GM19238 (cell line): ENCODE measurements at regions not wholly inside any gene's neighbourhood (a gene's known extent, or its start where the extent isn't known, plus 50 kb on each side); places are given as distances from the start of the nearest gene placed in this dataset.
"Not testable (repeated sequence)": the region's sequence is repeated elsewhere in the genome, so short reads cannot be mapped to it uniquely, and the experiment has no call there.

Experiments
- DNase-seq: peaks from one replicate; pipeline ENCODE4 v3.0.0; 2011; ENCODE audit warnings: low spot score; ENCODE audit not compliant: insufficient read length

DNA sequence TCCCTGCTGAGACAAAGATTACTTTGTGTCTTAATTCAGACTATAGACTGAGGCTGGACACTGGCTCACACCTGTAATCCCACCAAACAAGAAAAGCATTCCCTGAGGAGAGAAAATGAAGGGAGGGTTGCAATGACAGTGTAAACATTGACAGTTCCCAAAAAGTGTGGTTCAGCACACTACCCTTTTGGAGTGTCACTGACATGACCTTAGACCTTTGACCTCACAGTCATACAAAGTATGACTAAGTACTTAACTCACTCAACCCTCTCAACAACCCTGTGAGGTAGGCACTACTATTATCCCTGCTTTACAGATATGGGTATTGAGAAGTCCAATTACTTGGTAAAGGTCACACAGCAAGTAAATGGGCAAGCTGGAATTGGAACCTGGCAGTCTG lies 341.7 kb downstream of the LRRC3B start:
- no peak for DNase-seq

DNA sequence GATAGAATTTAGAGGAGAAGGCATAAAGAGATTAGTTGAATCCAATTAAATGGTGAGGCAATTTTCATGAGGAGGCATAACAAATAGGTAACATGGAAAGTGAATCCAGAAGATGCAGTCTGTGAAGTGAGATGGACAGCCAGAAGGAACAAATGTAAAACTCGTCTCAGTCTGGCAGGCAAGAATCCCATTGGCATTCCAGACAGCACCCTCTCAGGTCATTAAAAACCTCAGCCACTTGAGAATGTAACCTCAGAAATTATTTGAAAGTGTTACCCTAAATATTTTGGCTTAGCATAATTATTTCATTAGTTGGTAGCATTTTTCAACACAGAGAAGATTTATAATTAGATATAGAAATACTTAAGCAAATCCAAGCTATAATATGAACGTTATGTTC lies 342.3 kb downstream of the LRRC3B start:
- DNase-seq, result no peak

DNA sequence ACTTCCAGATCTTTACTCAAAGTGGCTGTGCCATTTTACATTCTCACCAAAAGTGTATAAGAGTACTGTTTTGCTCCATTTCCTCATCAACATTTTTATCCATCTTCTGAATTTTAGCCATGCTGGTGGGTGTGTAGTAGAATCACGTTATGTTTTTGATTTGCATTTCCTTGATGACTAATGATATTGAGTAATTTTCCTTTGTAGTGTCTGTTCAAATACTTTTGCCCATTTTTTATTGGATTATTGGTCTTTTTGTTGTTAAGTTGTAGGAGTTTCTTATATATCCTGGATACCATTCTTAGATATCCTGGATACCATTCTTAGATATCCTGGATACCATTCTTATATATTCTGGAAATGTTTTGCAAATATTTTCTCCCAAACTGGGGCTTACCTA lies 344.9 kb downstream of the LRRC3B start:
- DNase-seq, result no peak

DNA sequence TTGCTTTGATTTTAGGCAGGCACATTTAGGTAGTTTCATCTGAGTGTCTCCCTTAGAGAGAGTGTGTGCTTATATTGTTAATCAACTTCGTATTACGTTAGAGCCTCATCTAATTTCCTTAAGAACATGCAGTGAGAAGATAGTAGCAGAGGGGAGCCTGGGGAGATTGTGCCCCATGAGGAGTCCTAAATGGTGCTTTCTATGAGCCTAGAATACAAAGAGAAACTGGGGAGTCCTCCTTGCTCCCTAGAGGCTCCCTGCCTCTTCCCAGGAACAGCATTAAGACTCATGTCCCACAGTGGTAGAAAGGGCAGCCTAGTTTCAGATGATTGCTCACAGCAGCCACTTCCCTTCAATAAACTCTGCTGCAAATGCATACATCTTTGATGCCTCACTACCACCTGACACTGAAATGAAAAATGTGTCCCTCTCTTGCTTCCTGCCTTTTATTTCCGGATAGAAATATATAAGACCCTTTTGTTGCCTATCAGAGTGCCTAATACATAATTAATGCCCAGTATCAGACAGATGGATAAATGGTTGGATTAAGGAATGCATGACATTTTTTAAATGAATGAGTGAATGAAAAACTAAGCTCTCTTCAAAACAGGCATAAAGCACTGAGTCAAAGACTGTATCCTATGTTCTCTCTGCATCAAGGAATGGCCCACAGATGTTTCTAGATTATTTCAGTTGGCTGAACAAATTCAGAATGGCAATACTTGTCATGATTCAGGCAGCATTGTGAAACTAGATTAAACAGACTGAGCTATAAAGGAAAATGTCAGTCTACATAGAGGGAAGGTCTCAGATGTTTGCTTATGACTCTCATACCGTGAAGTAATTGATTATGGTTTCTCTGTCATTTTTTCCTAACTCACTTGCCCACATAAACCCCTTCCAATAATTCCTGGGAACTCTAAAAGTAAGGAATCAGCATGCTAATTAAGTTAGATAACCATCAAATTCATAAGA lies 362.1 kb downstream of the LRRC3B start:
- DNase-seq, result no peak

DNA sequence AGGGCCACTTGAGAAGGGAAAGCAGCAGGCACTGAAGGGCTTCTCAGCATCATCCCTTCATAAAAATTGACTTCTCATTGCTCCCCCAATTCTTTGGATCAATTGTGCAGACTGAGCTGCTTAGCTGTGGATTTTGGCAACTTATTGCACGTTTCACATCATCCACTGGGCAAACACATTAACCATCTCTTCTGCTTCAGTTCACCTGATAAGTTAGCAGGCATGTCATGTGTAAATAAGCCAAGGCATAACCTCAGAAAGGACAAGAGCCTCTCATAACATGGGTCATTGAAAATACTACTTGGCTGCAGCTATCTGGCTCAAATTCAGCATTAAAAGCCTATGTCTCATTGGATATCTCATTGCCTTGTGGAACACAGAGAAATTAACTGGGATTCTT lies 366.5 kb downstream of the LRRC3B start:
- no peak for DNase-seq

DNA sequence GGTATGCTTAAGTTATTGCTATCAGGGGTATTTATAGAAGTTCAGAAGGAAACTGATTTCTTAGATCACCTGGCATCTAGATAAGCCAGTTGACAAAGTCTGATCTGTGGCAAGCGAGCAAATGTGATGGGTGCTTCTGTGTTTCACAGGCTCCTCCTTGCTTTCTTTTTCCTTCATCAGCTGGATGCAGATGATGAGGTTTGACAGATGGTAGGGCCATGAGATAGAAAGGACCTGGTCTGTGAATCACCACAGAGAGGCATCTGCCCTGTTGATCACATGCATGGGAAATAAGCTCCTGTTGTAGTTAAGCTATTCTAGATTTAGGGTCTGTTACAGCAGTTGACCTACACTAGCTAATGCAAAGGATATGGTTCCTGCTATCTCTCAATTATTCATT lies 372.0 kb downstream of the NEK10 start:
- DNase-seq, result no peak

DNA sequence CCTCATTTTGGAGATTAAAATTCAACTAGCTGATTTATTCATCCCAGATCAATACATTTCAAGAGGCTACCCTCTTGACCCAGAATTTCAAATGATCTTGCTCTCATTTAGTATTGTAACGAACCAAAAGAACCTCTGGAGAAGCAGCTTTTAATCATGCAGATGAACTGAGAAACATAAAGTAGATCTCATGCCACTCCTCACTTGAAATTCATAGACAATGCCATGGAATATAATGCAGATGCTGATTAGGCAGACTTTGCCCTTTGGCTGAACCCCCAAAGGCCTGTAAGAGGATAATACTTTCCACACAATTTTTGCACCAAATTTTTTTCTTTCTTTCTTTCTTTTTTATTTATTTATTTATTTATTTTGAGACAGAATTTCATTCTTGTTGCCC lies 358.3 kb downstream of the NEK10 start:
- no peak for DNase-seq

DNA sequence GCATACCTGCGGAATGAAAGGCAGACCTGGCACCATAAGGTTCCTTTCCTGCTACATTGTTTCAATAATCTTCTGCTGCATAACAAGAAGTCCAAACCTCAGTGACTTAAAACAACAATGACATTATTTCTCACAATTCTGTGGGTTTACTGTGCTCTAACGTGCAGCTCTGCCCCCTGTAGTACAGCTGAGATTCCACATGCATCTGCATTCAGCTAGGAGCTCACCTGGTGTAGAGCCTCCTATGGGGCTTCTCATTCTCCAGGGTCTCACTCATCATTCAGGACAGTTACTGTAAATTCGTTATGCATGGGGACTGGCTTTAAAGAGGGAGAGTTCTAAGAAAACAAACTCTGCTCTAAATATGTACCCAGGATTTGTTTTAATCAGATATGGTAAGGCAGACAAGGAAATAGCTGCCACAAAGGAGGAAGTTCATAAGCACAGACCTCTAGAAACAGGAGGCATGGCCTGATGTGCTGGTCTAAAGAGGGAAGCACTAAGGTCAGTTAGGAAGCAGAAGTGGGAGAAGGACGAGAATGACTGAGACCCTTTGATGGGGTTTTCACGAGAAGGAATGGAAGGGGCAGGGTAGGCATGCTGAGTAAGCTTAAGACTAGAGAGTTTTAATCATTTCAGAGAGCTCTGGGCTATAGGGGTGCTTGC lies 347.0 kb downstream of the NEK10 start:
- DNase-seq, result no peak

DNA sequence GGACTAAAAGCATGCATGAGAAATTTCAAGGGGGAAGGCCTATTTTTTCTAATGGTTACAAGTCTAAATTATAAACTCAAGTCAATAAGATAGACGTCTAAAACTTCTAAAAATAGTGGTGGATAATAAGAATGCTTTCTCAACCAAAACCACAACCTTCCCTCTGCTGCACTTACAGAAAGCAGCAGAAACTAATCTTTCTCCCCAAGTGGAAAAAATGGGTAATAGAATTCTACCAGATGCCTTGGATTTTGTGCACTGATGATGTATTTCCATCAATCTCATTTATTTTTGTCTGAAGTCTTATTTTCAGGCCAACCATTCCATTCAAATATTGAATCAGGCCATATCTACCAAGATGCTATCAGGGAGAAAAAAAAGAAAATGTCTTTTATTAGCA lies 344.7 kb downstream of the NEK10 start:
- no peak for DNase-seq

DNA sequence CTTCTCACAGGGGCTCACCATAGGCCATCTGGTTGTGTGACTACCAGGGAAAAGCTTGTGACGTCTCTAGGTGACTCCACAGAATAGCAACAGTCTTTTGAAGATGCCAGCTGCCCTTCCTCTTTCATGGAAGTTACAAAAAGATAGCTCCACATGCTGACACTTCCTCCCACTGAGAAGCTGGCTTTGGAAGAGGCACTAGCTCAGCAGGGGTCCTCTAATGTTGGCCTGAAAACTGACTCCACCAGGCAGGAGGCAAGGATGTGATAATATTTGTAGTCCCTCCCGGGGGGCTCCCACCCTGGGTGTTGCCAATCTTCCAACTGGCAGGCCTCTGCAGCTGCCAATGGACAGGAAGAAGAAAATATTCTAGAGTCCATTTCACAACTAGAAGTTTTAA lies 343.5 kb downstream of the NEK10 start:
- no peak for DNase-seq

DNA sequence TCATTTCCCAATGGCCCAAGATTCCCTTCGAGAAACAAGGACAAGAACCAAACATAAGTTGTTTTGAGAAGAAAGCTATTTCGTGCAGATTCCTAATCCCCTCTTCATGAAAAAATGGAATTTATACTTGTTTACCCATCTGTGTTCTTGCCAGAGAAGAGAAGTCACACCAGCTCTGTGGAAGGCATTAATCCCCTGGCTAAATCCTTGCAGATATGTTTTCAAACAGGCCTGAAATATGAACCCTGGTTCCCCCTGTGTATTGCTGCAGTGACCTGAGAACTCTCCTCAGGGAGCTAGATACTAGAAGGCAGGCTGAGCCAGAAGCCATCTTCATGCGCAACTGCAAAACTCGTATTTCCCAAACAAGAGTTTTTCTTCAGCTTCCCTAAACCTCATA lies 337.7 kb downstream of the NEK10 start:
- no peak for DNase-seq

DNA sequence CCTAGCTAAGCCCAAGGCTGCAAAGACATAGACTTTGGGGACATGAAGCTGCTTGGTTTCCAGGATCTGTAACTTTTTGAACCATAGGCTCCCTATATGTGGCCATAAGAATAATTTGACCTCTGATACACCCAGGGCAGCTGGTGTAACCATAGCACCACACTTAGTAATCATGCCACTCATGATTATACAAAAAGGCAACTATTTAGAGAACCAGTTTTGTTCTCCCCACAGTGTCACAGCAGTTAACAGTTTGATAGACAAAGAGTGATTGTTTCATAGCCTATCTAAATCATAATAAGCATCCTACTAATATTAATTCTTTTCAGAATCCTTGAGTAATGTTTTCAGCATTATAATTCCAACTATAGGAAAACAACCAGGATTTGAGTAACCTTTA lies 334.9 kb downstream of the NEK10 start:
- DNase-seq, result no peak

DNA sequence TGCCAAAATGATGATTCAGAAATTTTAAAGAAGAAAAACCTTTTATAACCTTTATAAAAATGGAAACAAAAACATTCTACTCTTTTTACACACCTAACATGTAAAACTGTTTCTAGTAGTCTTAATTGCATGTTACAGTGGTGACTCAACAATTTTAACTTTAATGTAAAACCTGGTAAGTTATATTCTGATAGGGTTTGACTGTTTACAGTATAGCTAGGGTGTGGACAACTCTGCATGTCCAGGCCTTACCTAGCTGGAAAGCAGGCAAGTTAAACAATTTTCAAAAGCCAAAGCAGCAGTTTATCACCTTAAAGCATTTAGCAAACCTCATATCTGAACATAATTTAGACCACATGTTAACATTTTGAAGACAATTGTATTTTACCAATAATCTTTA lies 328.5 kb downstream of the NEK10 start:
- DNase-seq, result no peak

DNA sequence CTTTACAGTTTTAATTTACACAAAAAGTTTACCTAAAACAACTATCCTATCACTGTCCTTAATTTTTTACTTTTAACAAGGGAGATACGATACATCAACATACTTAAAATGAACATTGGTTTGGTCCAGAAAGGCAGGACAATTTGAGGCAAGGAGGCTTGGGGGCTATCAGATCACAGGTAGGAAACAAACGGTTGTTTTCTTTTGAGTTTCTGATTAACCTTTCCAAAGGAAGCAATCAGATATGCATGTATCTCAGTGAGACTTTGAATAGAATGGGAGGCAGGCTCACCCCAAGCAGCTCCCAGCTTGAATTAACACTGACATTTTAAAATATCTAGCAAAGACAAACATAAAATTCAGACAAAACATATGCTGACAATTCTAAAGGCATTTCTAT lies 326.6 kb downstream of the NEK10 start:
- DNase-seq, result not testable (repeated sequence)

DNA sequence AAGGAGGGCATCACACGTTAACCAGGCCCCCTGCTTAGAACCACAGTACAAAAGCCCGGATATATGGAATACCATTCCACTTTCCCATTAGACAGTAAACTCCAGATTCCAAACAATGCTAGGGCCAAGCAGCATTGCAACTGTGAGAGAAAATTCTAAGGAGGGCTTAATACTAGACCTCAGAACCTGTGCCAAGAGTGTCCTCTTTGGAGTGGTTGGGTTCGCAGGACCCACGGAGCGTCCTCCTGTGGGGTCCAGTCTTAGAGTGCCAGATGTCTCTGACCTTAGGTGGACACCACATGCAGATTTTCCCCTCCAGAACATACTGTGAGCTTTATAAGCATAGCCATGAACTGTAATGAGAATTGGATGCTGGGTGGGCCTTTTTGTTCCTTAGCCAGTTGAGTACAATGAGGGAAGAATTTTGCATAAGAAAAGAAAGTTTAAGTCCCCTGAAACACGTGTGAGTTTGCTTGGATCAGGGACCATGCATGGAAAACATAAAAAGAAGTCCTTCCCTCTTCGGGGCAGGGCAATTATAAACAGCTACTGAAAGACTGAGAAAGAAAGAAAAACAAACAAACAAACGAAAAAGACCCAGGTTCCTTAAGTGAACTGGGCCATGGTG lies 325.7 kb downstream of the NEK10 start:
- DNase-seq, result no peak

DNA sequence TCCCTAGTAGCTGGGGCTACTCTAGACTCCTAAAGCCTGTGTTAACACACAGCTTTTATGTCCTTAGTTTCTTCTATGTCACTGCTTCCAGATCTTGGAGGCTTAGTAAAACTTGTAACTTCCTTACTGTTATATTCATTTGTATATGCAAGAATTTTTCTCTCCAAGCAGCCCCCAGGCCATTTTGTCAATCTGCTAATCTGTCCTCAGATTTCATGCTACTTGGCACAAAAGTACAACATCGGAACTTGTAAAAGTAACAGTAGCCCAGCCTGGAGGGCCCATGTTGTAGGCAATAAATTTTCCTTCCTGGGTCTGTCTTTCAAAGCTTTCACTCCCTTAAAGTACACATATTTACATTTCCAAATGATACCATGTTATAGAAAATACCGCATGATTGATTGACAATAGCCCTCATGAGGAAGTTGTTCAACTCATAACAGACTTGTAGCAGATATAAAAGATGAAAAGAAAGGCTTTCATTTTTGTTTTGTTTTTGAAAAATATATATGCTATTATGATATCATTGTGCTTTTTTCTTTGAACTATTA lies 324.2 kb downstream of the NEK10 start:
- DNase-seq, result no peak

DNA sequence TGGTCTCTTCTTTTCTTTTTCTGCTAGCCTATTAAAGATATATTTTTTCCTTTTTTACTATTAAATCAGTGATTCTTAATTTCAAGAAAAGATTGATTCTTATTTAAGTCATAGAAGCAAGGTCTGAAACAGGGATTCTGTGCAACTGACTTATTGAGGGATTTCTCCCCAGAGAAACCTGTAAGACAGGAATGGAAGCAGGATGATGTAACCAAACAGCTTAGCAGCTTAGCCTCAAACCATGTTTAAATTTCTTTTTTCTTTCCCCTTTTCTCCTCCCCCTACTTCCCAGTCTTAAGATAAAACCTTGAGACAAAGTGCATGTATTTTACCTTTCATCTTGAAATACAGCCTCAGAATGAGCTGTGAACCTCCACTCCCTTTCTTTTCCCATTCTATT lies 322.8 kb downstream of the NEK10 start:
- no peak for DNase-seq

DNA sequence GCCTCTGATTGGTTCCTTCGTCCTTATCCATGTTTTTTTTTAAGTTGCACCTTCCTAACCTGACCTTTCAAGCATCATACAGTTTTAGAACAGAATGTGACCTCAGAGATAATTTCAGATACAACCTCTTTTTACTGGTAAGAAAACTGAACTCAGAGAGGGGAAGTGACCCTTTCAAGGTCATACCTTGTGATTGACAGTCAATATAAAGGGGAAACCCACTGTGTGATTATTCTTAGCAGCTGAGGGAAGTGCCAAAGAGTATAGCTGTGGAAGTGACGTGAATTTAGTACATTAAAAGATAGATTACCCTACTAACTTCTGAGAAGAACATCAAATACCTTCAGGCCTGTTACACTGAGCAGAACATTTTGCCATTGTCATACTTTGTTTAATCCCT lies 319.4 kb downstream of the NEK10 start:
- no peak for DNase-seq

DNA sequence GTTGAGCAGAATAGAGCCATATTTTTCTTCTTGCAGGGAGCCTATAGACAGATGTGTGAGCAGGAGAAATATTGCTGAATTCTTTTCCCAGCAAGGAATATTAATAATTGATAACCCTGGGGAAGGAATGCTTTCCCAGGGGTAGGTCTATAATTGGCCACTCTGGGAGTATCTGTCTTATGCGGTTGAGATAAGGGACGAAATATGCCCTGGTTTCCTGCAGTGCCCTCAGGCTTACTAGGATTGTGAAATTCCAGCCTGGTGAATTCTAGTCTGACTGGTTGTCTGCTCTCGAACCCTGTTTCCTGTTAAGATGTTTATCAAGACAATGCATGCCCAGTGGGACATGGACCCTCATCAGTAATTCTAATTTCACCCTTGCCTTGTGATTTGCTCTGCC lies 317.7 kb downstream of the NEK10 start:
- DNase-seq, result not testable (repeated sequence)

DNA sequence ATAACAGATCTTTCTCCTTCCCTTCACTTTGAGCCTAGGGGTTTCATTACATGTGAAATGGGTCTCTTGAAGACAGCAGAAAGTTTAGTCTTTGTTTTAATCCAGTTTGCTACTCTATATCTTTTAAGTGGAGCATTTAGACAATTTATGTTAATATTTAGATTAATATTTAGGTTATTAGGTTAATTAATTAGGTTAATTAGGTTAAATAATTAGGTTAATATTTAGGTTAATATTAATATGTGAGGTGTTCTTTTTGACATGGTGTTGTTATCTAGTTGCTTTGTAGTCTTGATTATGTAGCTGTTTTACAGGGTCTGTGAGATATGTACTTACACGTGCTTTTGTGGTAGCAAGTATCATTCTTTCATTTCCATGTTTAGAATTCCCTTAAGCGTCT lies 312.9 kb downstream of the NEK10 start:
- DNase-seq, result no peak

DNA sequence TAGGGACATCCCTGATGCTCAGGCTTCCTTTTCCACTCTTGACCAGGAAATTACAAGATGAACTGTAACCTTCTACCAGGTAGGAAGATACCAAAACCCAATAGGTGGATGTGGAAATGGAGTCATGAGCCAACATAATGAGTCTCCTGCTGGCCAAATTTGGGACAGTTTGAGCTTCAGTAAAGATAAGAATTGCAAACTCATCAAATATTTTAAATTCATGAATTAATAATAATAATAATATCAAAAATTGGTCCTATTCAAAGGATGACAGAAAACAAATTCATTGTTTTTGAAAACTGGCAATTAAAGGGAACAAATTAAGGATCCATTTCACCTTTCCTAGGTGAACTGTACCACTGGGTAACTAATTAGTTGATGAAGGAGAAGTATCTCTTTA lies 309.7 kb downstream of the NEK10 start:
- no peak for DNase-seq
